Right lobe of liver (tissue), 4 donors: ENCODE measurements at regions not wholly inside any gene's neighbourhood (a gene's known extent, or its start where the extent isn't known, plus 50 kb on each side); places are given as distances from the start of the nearest gene placed in this dataset.

Experiments
- CTCF ChIP-seq, 4 donors: fragments of 200-600 bp in 3 of 4; fragments of 450-650 bp in 1 of 4; IDR thresholded peaks; one replicate each; pipeline versions ENCODE4 v1.5.1 to v1.8.0; 2016 to 2022; ENCODE audit warnings: antibody characterized with exemption in 4 of 4, mild to moderate bottlenecking in 2 of 4
- POLR2A ChIP-seq: fragments of 450-650 bp; IDR thresholded peaks from one replicate; pipeline ENCODE4 v1.6.1; 2017; ENCODE audit warnings: antibody characterized with exemption, mild to moderate bottlenecking
- donor health status: DM: no; HTN: no; CAD: no.
- donor health status: DM: no; HTN: no; CAD: no.
- donor health status: DM: no; HTN: yes; CAD: no.

- TF ChIP-seq CTCF (IDR thresholded peaks at IDR 0.05) = no peak
- TF ChIP-seq POLR2A = no peak
These were observed 137.2 kb upstream of the ESX1 start for GRCh38 chrX:104391906-104392305.
